GM21717 (cell line): ENCODE measurements at regions not wholly inside any gene's neighbourhood (a gene's known extent, or its start where the extent isn't known, plus 50 kb on each side); places are given as distances from the start of the nearest gene placed in this dataset.
"Not testable (repeated sequence)": the region's sequence is repeated elsewhere in the genome, so short reads cannot be mapped to it uniquely, and the experiment has no call there.

Source experiments
- ATAC-seq: cut with Tn5 transposase; IDR thresholded peaks from one replicate; pipeline ENCODE4 v1.9.1; 2021; ENCODE audit warnings: mild to moderate bottlenecking, moderate library complexity; ENCODE audit not compliant: unreplicated experiment

GRCh38 chr3:35296944-35297343, 342.4 kb upstream of the ARPP21 start:
- ATAC-seq: not testable (repeated sequence)

DNA sequence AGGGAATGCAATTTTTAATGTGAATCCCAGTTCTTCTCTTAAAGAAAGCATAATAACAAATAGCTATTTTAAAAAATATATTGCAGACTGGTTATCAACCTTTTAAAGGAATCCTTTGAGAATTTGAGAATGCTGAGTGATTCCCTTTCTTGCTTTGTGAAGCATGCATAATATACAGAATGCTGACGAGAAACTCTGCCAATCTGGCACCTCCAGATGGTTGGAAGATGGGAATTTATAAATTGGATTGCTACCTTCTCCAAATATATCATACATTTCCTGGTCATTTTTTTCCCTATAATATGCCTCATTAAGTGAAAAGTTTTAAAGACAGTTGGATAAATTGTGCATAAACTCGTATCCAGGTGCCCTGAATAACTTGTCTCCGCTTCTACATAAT, 333.9 kb upstream of the ARPP21 start:
- ATAC-seq: no peak

DNA sequence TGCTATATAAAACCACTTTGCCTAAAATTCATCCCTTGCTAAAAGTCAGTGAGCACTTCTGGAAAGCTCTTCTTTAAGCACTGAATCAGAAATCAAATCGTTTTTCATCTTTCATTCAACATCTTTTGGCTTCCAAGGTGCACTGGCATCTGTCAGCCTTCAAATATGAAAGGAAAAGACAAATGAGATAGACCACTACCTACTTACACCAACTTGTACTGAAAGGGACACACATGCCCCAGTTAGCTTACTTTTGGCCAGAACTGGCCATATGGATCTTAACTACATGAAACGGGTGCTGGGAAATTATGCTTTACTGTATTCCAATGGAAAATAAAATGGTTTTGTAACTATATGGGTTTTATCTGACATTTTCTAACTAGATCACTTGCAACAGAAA, 332.0 kb upstream of the ARPP21 start:
- no peak for ATAC-seq

GRCh38 chr3:35316841-35317240, 322.5 kb upstream of the ARPP21 start:
- ATAC-seq: not testable (repeated sequence)

- ATAC-seq: no peak
Measured at GRCh38 chr3:35320646-35321407, 318.5 kb upstream of the ARPP21 start.

- no peak for ATAC-seq
Measured at GRCh38 chr3:35322070-35322469, 317.3 kb upstream of the ARPP21 start.

GRCh38 chr3:35335703-35336102, 303.6 kb upstream of the ARPP21 start:
- ATAC-seq: no peak

- ATAC-seq: no peak
Measured at GRCh38 chr3:35336601-35337000, 302.7 kb upstream of the ARPP21 start.

- no peak for ATAC-seq
Measured at GRCh38 chr3:35338186-35338585, 301.1 kb upstream of the ARPP21 start.

DNA sequence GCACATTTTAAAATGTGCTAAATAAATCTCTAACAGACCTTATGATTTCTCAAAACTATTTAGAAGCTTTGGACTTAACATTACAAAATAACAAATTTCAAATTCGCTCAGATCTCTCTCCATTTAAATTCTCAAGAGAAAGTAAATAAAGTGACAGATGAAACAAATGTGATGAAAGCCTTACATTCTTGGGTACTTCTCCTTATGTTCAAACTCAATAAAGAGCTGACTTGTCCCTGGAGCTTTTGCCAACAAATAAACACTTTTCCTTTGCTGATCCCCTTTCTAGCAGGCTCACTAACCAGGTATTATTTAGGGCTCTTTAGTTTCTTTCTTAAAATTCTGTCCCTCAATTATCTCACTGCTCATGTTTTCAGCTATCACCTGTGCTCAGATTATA, 259.1 kb upstream of the ARPP21 start:
- ATAC-seq: no peak

GRCh38 chr3:35383216-35383615, 256.1 kb upstream of the ARPP21 start:
- no peak for ATAC-seq

- ATAC-seq: no peak
Measured at GRCh38 chr3:35383719-35384555, 255.4 kb upstream of the ARPP21 start.

- ATAC-seq: no peak
Measured at GRCh38 chr3:35385271-35385670, 254.1 kb upstream of the ARPP21 start.

GRCh38 chr3:35389907-35390306, 249.4 kb upstream of the ARPP21 start:
- no peak for ATAC-seq

GRCh38 chr3:35392187-35392586, 247.1 kb upstream of the ARPP21 start:
- no peak for ATAC-seq

DNA sequence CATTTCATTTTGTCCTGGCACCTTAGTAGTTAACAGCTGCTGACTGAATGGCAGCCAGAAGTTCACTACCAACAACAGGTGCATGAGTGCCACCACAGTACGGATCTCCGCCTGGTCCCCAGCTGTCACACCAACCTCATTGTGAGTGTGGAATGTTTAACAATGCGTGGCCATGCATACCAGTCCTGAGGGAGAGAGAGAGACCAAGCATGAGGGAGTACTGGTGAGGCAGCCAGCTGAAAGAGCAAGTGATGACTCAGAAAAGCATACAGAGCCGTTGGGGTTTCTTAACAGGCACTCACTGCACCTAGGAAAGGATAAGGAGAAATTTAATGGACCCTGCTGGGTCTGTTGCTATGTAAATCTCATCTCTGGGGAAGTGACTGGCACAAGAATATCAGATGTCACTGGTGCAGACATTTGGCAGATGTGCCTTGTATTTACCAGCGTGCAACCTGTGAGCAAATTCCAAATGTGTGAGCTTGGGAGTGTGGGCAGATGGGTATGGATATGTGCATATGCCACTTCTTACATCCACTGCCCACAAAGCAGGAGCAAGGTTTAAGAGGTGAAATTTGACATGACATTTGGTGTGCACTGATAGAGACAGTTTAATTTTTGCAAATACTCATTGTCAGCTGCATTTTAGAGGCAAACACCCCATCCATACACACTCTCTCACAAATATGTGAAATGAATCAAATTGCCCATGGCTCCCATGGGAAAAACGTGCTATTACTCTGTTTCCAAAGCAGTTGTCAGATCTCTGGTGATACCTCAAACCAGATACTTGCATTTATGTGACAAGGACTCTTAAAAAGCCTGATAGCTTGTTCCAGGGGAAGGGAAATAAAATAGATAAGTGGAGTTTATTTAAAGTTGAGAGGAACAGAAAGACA, 245.2 kb upstream of the ARPP21 start:
- ATAC-seq: no peak

DNA sequence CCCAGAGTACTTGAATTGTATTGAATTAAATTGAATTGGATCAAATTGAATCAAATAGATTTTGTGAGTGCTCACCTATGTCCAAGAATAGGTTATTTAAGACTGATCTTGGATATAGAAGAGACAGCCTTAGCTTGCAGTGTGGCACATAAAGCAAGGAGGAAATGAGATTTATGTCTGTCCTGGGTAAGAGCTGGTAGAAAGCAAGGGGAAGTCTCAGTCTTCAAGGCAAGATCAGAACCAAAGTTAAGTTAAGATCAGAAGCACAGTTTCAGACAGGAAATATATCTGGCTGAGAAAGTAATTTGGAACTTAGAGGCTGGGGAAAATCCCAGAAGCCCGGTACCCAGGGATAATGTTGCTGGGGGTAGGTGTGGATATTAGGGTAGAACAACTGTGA, 244.4 kb upstream of the ARPP21 start:
- no peak for ATAC-seq

DNA sequence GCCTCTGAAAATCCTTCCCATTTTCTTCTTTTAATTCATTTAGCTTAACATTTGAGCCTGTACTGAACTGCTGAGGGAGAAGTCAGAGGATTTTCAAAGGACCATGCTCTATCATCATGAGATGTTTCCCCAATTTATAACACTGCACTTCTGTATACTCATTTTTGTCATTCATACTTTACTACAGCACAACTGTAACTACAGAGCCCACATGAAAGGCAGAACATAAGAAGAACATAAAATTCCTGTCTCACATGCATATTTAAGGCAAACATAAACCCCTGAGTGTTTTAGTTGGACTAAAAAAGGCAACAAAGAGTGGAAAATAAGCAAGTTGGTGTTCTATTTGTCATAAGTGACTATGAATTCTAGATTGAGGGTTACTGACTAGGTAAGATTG, 237.7 kb upstream of the ARPP21 start:
- no peak for ATAC-seq

DNA sequence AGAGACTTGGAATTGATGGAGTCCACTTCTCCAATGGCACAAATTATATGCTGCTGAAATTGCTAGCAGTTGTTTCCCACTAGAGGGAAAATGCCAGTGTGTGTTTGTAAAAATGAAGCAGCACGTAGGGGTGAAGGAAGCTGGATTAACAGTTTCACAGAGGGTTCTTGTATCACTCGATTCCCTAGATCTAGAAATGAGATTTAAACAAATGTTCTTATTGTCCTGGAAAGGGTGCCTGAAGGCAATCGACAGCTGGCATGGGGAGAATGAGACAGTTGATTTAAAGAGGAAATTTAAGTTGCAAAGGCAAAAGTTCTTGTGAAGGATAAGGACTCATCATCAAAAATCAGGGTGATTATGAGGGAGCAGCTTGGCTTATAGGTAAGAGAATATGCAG, 234.8 kb upstream of the ARPP21 start:
- ATAC-seq: no peak

DNA sequence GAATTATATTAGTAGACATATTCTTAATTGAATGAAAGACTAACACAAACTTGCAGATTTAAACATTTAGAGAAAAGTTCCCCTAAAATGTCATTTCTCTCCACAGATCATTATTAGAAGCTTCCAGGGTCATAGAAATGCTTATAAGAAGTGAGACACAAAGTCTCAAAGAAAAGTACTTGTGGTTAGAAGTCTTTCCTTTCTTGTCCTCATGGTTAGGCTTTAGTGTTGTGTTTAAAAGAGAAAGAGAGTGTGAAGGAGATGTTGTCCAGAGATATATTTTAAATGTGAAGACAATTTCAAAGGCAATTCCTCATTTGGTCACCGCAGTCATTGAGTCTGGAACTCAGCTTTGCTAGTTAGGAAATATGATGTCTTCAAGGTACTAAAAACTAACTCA, 230.4 kb upstream of the ARPP21 start:
- no peak for ATAC-seq

DNA sequence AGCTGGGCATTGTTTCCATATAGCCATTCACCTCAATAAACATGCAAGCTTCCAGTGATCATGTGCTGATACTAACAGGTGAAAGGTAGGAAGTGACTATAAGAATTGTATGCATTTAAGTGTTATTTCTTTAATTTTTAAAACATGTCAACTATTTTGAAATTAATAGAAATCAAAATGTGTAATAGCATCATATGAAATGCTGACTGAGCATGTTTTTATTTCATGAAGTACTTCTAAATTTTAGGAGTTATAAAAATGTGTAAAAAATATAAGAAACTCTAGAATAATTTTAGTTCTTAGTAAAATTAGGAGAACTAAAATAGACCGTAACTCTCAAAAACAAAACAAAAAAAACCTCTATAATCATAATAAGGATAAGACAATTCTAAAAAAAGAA, 229.3 kb upstream of the ARPP21 start:
- no peak for ATAC-seq
